B cell (primary cell): ENCODE measurements at regions not wholly inside any gene's neighbourhood (a gene's known extent, or its start where the extent isn't known, plus 50 kb on each side); places are given as distances from the start of the nearest gene placed in this dataset.
"Not testable (repeated sequence)": the region's sequence is repeated elsewhere in the genome, so short reads cannot be mapped to it uniquely, and the experiment has no call there.

Experiments
- ATAC-seq: fragments of 200-7000 bp; cut with Tn5 transposase; one replicate; pipeline ENCODE4 v1.10.0; 2021; ENCODE audit warnings: low read depth, mild to moderate bottlenecking, moderate number of reproducible peaks, moderate library complexity
- CTCF ChIA-PET: fragments of 350-600 bp; sonication (Branson Sonifier 250); formaldehyde crosslinking; loops from one replicate; lab custom pipeline; 2021; ENCODE audit warnings: antibody characterized with exemption, inconsistent platforms; lab: Charles Lee
- POLR2A ChIA-PET: fragments of 350-600 bp; sonication (Branson Sonifier 250); formaldehyde crosslinking; loops from one replicate; lab custom pipeline; 2021; ENCODE audit warnings: antibody characterized with exemption; lab: Charles Lee
- DNase-seq: peaks from one replicate; pipeline ENCODE4 v3.0.0; 2013
- H2AFZ ChIP-seq: 2 replicates; pipeline ENCODE4 v1.6.1; 2012; ENCODE audit warnings: mild to moderate bottlenecking, low read depth, low read length; ENCODE audit not compliant: insufficient read depth, poor library complexity, severe bottlenecking
- H3K27ac ChIP-seq, 2 donors: 1 replicate in 1 of 2; 2 replicates in 1 of 2; pipeline ENCODE4 v1.5.1; 2012 to 2013; ENCODE audit warnings: low read length in 2 of 2, mild to moderate bottlenecking in 2 of 2, moderate library complexity in 1 of 2
- H3K27me3 ChIP-seq, 4 experiments: fragments of 200-600 bp in 1 of 4; sonication (generic) in 1 of 4; replicated peaks in 1 of 4; 1 replicate in 2 of 4; 2 replicates in 2 of 4; pipeline versions ENCODE4 v1.6.1 to v1.7.0; 2013 to 2016; ENCODE audit warnings: low read length in 3 of 4, mild to moderate bottlenecking in 2 of 4, mixed read lengths in 1 of 4, moderate library complexity in 1 of 4; ENCODE audit not compliant: insufficient read depth in 4 of 4, control insufficient read depth in 3 of 4; ENCODE audit errors: control extremely low read depth in 1 of 4
- H3K36me3 ChIP-seq, 2 experiments: replicated peaks in 1 of 2; 1 replicate in 1 of 2; 2 replicates in 1 of 2; pipeline versions ENCODE4 v1.6.1 to v1.7.1; 2013; ENCODE audit warnings: low read length in 1 of 2; ENCODE audit not compliant: insufficient read depth in 2 of 2, control insufficient read depth in 1 of 2; ENCODE audit errors: control extremely low read depth in 1 of 2, extremely low read depth in 1 of 2
- H3K4me1 ChIP-seq, 2 donors: fragments of 200-600 bp in 1 of 2; sonication (generic) in 1 of 2; 1 replicate in 1 of 2; 2 replicates in 1 of 2; pipeline versions ENCODE4 v1.5.1 to v1.6.1; 2013 to 2017; ENCODE audit warnings: low read length in 2 of 2; ENCODE audit not compliant: control insufficient read depth in 2 of 2, insufficient read depth in 2 of 2
- H3K4me2 ChIP-seq: replicated peaks from 2 replicates; pipeline ENCODE3; 2012; ENCODE audit warnings: mild to moderate bottlenecking, low read depth, low read length; ENCODE audit not compliant: poor library complexity, severe bottlenecking
- H3K4me3 ChIP-seq, 5 experiments: fragments of 200-600 bp in 1 of 5; sonication (generic) in 1 of 5; 1 replicate in 3 of 5; 2 replicates in 2 of 5; pipeline versions ENCODE4 v1.5.1 to v1.7.0; 2011 to 2016; ENCODE audit warnings: low read length in 4 of 5, mild to moderate bottlenecking in 4 of 5, low read depth in 2 of 5, control low read depth in 1 of 5, moderate library complexity in 1 of 5; ENCODE audit not compliant: insufficient read depth in 1 of 5; ENCODE audit errors: control extremely low read depth in 1 of 5, extremely low read depth in 1 of 5
- H3K79me2 ChIP-seq: fragments of 200-600 bp; sonication (generic); one replicate; pipeline ENCODE4 v1.6.0; 2016; ENCODE audit warnings: low read length; ENCODE audit not compliant: control insufficient read depth, insufficient read depth
- H3K9ac ChIP-seq: fragments of 200-600 bp; sonication (generic); 2 replicates; pipeline ENCODE4 v1.6.1; 2017; ENCODE audit warnings: mild to moderate bottlenecking, low read length, moderate library complexity
- H3K9me3 ChIP-seq, 3 donors: one replicate each; pipeline versions ENCODE4 v1.6.1 to v1.7.1; 2013; ENCODE audit warnings: low read length in 2 of 3; ENCODE audit not compliant: control insufficient read depth in 2 of 3, insufficient read depth in 1 of 3; ENCODE audit errors: control extremely low read depth in 1 of 3
- H4K20me1 ChIP-seq: 2 replicates; pipeline ENCODE4 v1.6.0; 2012; ENCODE audit warnings: mild to moderate bottlenecking, low read length; ENCODE audit not compliant: insufficient read depth, control insufficient read depth, poor library complexity, severe bottlenecking
- H3K27ac Mint-ChIP-seq: one replicate; pipeline ENCODE4 v1.8.0; 2021; ENCODE audit warnings: mixed read lengths
- H3K27me3 Mint-ChIP-seq: one replicate; pipeline ENCODE4 v1.8.0; 2021; ENCODE audit warnings: mixed read lengths
- H3K4me1 Mint-ChIP-seq: one replicate; pipeline ENCODE4 v1.8.0; 2021; ENCODE audit warnings: mixed read lengths
- H3K4me3 Mint-ChIP-seq: one replicate; pipeline ENCODE4 v1.8.0; 2021; ENCODE audit warnings: mixed read lengths
- H3K9me3 Mint-ChIP-seq: one replicate; pipeline ENCODE4 v1.8.0; 2022; ENCODE audit warnings: mixed read lengths; ENCODE audit not compliant: insufficient read depth
- CTCF ChIP-seq: fragments of 200-600 bp; IDR thresholded peaks from one replicate; pipeline ENCODE4 v1.8.0; 2022; ENCODE audit warnings: antibody characterized with exemption, mild to moderate bottlenecking
- EZH2 ChIP-seq: IDR thresholded peaks from 2 replicates; pipeline ENCODE4 v1.6.1; 2012; ENCODE audit warnings: borderline replicate concordance, low read depth, mild to moderate bottlenecking, moderate library complexity, low read length; ENCODE audit not compliant: insufficient read depth, poor library complexity, severe bottlenecking
- WGBS: methylation state at CpG from one replicate; pipeline ENCODE4 v1.1.5; 2013; ENCODE audit warnings: missing lambda C conversion rate; ENCODE audit not compliant: insufficient coverage; 5-methylcytosine and 5-hydroxymethylcytosine counted together
- intact Hi-C: fragments of 100-400 bp; cut with micrococcal nuclease; formaldehyde crosslinking; loops from one replicate; pipeline ENCODE4 v1.10.0; 2022

- TF ChIP-seq CTCF = no peak
- no peak for TF ChIP-seq EZH2
- Histone ChIP-seq H3K9ac (no peak overlapping the region), H3K27ac (no peak overlapping the region), H2AFZ (no peak overlapping the region), H3K27me3 (no peaks in the 10 kb centered on the region), H3K36me3 (no peaks in the 10 kb centered on the region), H3K4me2 (no peak overlapping the region), H4K20me1 (no peaks in the 10 kb centered on the region), H3K4me1 (no peaks in the 10 kb centered on the region), H3K4me3 (no peak overlapping the region), H3K9me3 (peaks cover 0 to 3% (median 1%) of the 10 kb centered on the region in 3 donors), H3K79me2 (no peaks in the 10 kb centered on the region)
- no peak overlapping the region for H3K27ac Mint-ChIP-seq
- intact Hi-C loops = no loop called here
- H3K9me3 Mint-ChIP-seq = peaks cover 5% of the 10 kb centered on the region
- no CpG with 5 or more reads among the region's 1 CpG for WGBS
- peaks cover 4% of the 10 kb centered on the region for H3K27me3 Mint-ChIP-seq
- ATAC-seq (no peak), DNase-seq (no peak)
- ChIA-PET POLR2A (no interaction called here), CTCF (no interaction called here)
- H3K4me1 Mint-ChIP-seq = no peaks in the 10 kb centered on the region
- H3K4me3 Mint-ChIP-seq = no peak overlapping the region
These were observed 366.9 kb upstream of the GRAMD2B start for GRCh38 chr5:126056352-126056751.

- Histone ChIP-seq H2AFZ (no peak overlapping the region), H3K79me2 (no peaks in the 10 kb centered on the region), H4K20me1 (no peaks in the 10 kb centered on the region), H3K9ac (no peak overlapping the region), H3K27me3 (no peaks in the 10 kb centered on the region), H3K4me3 (no peak overlapping the region), H3K4me2 (no peak overlapping the region), H3K4me1 (no peaks in the 10 kb centered on the region), H3K9me3 (peaks cover 0 to 3% (median 1%) of the 10 kb centered on the region in 3 donors), H3K36me3 (no peaks in the 10 kb centered on the region), H3K27ac (no peak overlapping the region)
- DNase-seq (no peak), ATAC-seq (no peak)
- peaks cover 4% of the 10 kb centered on the region for H3K27me3 Mint-ChIP-seq
- TF ChIP-seq EZH2 (no peak), CTCF (no peak)
- ChIA-PET POLR2A (no interaction called here), CTCF (no interaction called here)
- no peaks in the 10 kb centered on the region for H3K4me1 Mint-ChIP-seq
- intact Hi-C loops = no loop called here
- WGBS = 81% methylated on average over 8 of the region's 13 CpGs
- no peak overlapping the region for H3K27ac Mint-ChIP-seq
- peaks cover 5% of the 10 kb centered on the region for H3K9me3 Mint-ChIP-seq
- no peak overlapping the region for H3K4me3 Mint-ChIP-seq
These were observed 366.2 kb upstream of the GRAMD2B start for GRCh38 chr5:126056851-126057622.

GRCh38 chr5:126058392-126058791, 364.8 kb upstream of the GRAMD2B start:
- ATAC-seq, H3K27ac Mint-ChIP-seq, H3K27me3 Mint-ChIP-seq, H3K4me1 Mint-ChIP-seq, H2AFZ ChIP-seq, H3K9me3 Mint-ChIP-seq, H3K9ac ChIP-seq, H3K4me3 Mint-ChIP-seq, H3K27me3 ChIP-seq, H3K4me3 ChIP-seq, H3K4me1 ChIP-seq, H3K27ac ChIP-seq, POLR2A ChIA-PET, H3K4me2 ChIP-seq, H3K36me3 ChIP-seq, H3K79me2 ChIP-seq, CTCF ChIA-PET, DNase-seq, H4K20me1 ChIP-seq, intact Hi-C loops, H3K9me3 ChIP-seq: not testable (repeated sequence)
- WGBS = 77% methylated on average over 3 of the region's 5 CpGs
